ENCODE measurements at regions not wholly inside any gene's neighbourhood (a gene's known extent, or its start where the extent isn't known, plus 50 kb on each side); places are given as distances from the start of the nearest gene placed in this dataset.

- no peak for DNase-seq
- H3K4me3 Mint-ChIP-seq = no peak overlapping the region
- no peaks in the 10 kb centered on the region for H3K9me3 Mint-ChIP-seq
These were observed 83.3 kb downstream of the MYEOV start for GRCh38 chr11:69377029-69377952.

GRCh38 chr11:69377953-69378302 is 84.0 kb downstream of the MYEOV start:
- no peak overlapping the region for H3K4me3 ChIP-seq (ENCODE audit: low read depth, low read length)
- no peaks in the 10 kb centered on the region for H3K9me3 ChIP-seq (ENCODE audit: control insufficient read depth in 2 of 2, low read length in 2 of 2)
- no peak overlapping the region for H3K4me3 Mint-ChIP-seq
- no peak overlapping the region for H3K27ac ChIP-seq (ENCODE audit: insufficient read depth, low read length, poor library complexity, severe bottlenecking)
- no peaks in the 10 kb centered on the region for H3K36me3 Mint-ChIP-seq
- no peak overlapping the region for H3K27ac Mint-ChIP-seq
- H3K4me1 Mint-ChIP-seq = peaks cover 0 to 1% (median 0%) of the 10 kb centered on the region in 4 donors
- H3K36me3 ChIP-seq (ENCODE audit: control insufficient read depth, insufficient read depth, low read length) = no peaks in the 10 kb centered on the region
- DNase-seq = no peak
- no peaks in the 10 kb centered on the region for H3K9me3 Mint-ChIP-seq
- H3K4me1 ChIP-seq (ENCODE audit: control insufficient read depth, insufficient read depth, low read length, poor library complexity, severe bottlenecking) = no peaks in the 10 kb centered on the region
- no peaks in the 10 kb centered on the region for H3K27me3 Mint-ChIP-seq
- no peak for ATAC-seq (ENCODE audit: low read depth in 2 of 2)
- no peaks in the 10 kb centered on the region for H3K27me3 ChIP-seq (ENCODE audit: control insufficient read depth, insufficient read depth, low read length)

More at GRCh38 chr11:69377029-69377952, 83.3 kb downstream of the MYEOV start:
- Mint-ChIP-seq H3K36me3 (no peaks in the 10 kb centered on the region), H3K27ac (no peak overlapping the region), H3K4me1 (peaks cover 0 to 1% (median 0%) of the 10 kb centered on the region in 4 donors), H3K27me3 (no peaks in the 10 kb centered on the region)
- no peaks in the 10 kb centered on the region for H3K27me3 ChIP-seq (ENCODE audit: control insufficient read depth, insufficient read depth, low read length)
- ATAC-seq (ENCODE audit: low read depth in 2 of 2) = no peak
- H3K36me3 ChIP-seq (ENCODE audit: control insufficient read depth, insufficient read depth, low read length) = no peaks in the 10 kb centered on the region
- H3K4me3 ChIP-seq (ENCODE audit: low read depth, low read length) = no peak overlapping the region
- H3K9me3 ChIP-seq (ENCODE audit: control insufficient read depth in 2 of 2, low read length in 2 of 2) = no peaks in the 10 kb centered on the region
- no peaks in the 10 kb centered on the region for H3K4me1 ChIP-seq (ENCODE audit: control insufficient read depth, insufficient read depth, low read length, poor library complexity, severe bottlenecking)
- H3K27ac ChIP-seq (ENCODE audit: insufficient read depth, low read length, poor library complexity, severe bottlenecking) = no peak overlapping the region

- Histone ChIP-seq H3K36me3 (ENCODE audit: control insufficient read depth, insufficient read depth, low read length) (no peaks in the 10 kb centered on the region), H3K4me1 (ENCODE audit: control insufficient read depth, insufficient read depth, low read length, poor library complexity, severe bottlenecking) (no peaks in the 10 kb centered on the region), H3K27ac (ENCODE audit: insufficient read depth, low read length, poor library complexity, severe bottlenecking) (no peak overlapping the region), H3K27me3 (ENCODE audit: control insufficient read depth, insufficient read depth, low read length) (no peaks in the 10 kb centered on the region), H3K9me3 (ENCODE audit: control insufficient read depth in 2 of 2, low read length in 2 of 2) (no peaks in the 10 kb centered on the region), H3K4me3 (ENCODE audit: low read depth, low read length) (no peak overlapping the region)
- no peaks in the 10 kb centered on the region for H3K36me3 Mint-ChIP-seq
- no peak for ATAC-seq (ENCODE audit: low read depth in 2 of 2)
- no peaks in the 10 kb centered on the region for H3K9me3 Mint-ChIP-seq
- no peak for DNase-seq
- peaks cover 0 to 1% (median 0%) of the 10 kb centered on the region in 4 donors for H3K4me1 Mint-ChIP-seq
- no peaks in the 10 kb centered on the region for H3K27me3 Mint-ChIP-seq
- no peak overlapping the region for H3K27ac Mint-ChIP-seq
- peak overlapping the region in 1 of 4 donors; percentile 73 for H3K4me3 Mint-ChIP-seq
These were observed 84.6 kb downstream of the MYEOV start for GRCh38 chr11:69378303-69379141.

- Mint-ChIP-seq H3K27ac (no peak overlapping the region), H3K4me1 (peaks cover 0 to 1% (median 0%) of the 10 kb centered on the region in 4 donors), H3K27me3 (no peaks in the 10 kb centered on the region), H3K4me3 (no peak overlapping the region), H3K36me3 (no peaks in the 10 kb centered on the region), H3K9me3 (no peaks in the 10 kb centered on the region)
- no peak for ATAC-seq (ENCODE audit: low read depth in 2 of 2)
- no peaks in the 10 kb centered on the region for H3K9me3 ChIP-seq (ENCODE audit: control insufficient read depth in 2 of 2, low read length in 2 of 2)
- DNase-seq = no peak
- H3K27ac ChIP-seq (ENCODE audit: insufficient read depth, low read length, poor library complexity, severe bottlenecking) = no peak overlapping the region
- no peaks in the 10 kb centered on the region for H3K4me1 ChIP-seq (ENCODE audit: control insufficient read depth, insufficient read depth, low read length, poor library complexity, severe bottlenecking)
- no peaks in the 10 kb centered on the region for H3K27me3 ChIP-seq (ENCODE audit: control insufficient read depth, insufficient read depth, low read length)
- H3K36me3 ChIP-seq (ENCODE audit: control insufficient read depth, insufficient read depth, low read length) = no peaks in the 10 kb centered on the region
- no peak overlapping the region for H3K4me3 ChIP-seq (ENCODE audit: low read depth, low read length)
These were observed 86.5 kb downstream of the MYEOV start for GRCh38 chr11:69380451-69380901.

DNA sequence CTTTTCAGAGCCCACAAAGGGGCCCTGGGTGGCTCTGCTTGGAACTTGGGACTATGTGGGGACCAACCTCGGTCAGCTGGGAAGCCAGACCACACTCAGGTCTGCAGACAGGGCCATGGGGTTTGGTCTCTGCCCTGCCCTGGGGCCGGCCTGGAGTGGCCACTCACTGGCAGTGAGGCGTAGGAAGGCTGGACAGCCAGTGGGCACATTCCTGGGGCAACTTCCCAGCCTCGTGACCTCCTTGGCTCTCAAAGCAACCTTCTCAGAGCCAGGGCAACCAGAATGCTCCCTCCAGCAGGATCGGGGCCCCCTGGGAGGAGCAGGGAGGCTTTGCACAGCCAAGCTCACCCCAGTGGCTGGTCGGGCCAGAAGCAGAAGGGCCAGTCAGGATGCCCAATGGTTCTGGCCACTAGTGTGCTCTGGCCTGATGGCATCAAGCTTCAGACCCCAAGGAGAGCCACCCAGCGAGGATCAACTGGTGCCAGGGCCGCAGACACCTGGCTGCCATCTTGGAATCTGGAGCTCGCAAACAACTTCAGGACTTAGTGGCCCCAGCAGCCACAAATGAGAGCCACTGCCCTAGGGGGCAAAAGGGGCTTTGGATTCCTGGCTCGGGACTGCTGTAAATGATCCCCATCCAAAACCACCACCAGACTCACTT is 87.1 kb downstream of the MYEOV start:
- Mint-ChIP-seq H3K27me3 (no peaks in the 10 kb centered on the region), H3K4me3 (no peak overlapping the region), H3K36me3 (no peaks in the 10 kb centered on the region), H3K27ac (no peak overlapping the region), H3K4me1 (peaks cover 0 to 1% (median 0%) of the 10 kb centered on the region in 4 donors), H3K9me3 (peaks cover 0 to 2% (median 0%) of the 10 kb centered on the region in 7 donors)
- no peak for DNase-seq
- no peak overlapping the region for H3K4me3 ChIP-seq (ENCODE audit: low read depth, low read length)
- no peaks in the 10 kb centered on the region for H3K4me1 ChIP-seq (ENCODE audit: control insufficient read depth, insufficient read depth, low read length, poor library complexity, severe bottlenecking)
- H3K27ac ChIP-seq (ENCODE audit: insufficient read depth, low read length, poor library complexity, severe bottlenecking) = no peak overlapping the region
- no peaks in the 10 kb centered on the region for H3K27me3 ChIP-seq (ENCODE audit: control insufficient read depth, insufficient read depth, low read length)
- ATAC-seq (ENCODE audit: low read depth in 2 of 2) = no peak
- H3K9me3 ChIP-seq (ENCODE audit: control insufficient read depth in 2 of 2, low read length in 2 of 2) = no peaks in the 10 kb centered on the region
- no peaks in the 10 kb centered on the region for H3K36me3 ChIP-seq (ENCODE audit: control insufficient read depth, insufficient read depth, low read length)

- Histone ChIP-seq H3K4me3 (ENCODE audit: low read depth, low read length) (no peak overlapping the region), H3K4me1 (ENCODE audit: control insufficient read depth, insufficient read depth, low read length, poor library complexity, severe bottlenecking) (no peaks in the 10 kb centered on the region), H3K36me3 (ENCODE audit: control insufficient read depth, insufficient read depth, low read length) (no peaks in the 10 kb centered on the region), H3K27ac (ENCODE audit: insufficient read depth, low read length, poor library complexity, severe bottlenecking) (no peak overlapping the region), H3K9me3 (ENCODE audit: control insufficient read depth in 2 of 2, low read length in 2 of 2) (no peaks in the 10 kb centered on the region), H3K27me3 (ENCODE audit: control insufficient read depth, insufficient read depth, low read length) (no peaks in the 10 kb centered on the region)
- DNase-seq (no peak), ATAC-seq (ENCODE audit: low read depth in 2 of 2) (no peak)
- Mint-ChIP-seq H3K36me3 (no peaks in the 10 kb centered on the region), H3K4me1 (peaks cover 0 to 1% (median 0%) of the 10 kb centered on the region in 4 donors), H3K27ac (no peak overlapping the region), H3K9me3 (peaks cover 0 to 2% (median 0%) of the 10 kb centered on the region in 7 donors), H3K4me3 (no peak overlapping the region), H3K27me3 (no peaks in the 10 kb centered on the region)
These were observed 87.8 kb downstream of the MYEOV start for GRCh38 chr11:69381681-69382130.
